GM21423 (cell line): ENCODE measurements at regions not wholly inside any gene's neighbourhood (a gene's known extent, or its start where the extent isn't known, plus 50 kb on each side); places are given as distances from the start of the nearest gene placed in this dataset.

Source experiments
- ATAC-seq: cut with Tn5 transposase; IDR thresholded peaks from one replicate; pipeline ENCODE4 v1.9.1; 2021; ENCODE audit warnings: mild to moderate bottlenecking, moderate library complexity; ENCODE audit not compliant: unreplicated experiment

DNA sequence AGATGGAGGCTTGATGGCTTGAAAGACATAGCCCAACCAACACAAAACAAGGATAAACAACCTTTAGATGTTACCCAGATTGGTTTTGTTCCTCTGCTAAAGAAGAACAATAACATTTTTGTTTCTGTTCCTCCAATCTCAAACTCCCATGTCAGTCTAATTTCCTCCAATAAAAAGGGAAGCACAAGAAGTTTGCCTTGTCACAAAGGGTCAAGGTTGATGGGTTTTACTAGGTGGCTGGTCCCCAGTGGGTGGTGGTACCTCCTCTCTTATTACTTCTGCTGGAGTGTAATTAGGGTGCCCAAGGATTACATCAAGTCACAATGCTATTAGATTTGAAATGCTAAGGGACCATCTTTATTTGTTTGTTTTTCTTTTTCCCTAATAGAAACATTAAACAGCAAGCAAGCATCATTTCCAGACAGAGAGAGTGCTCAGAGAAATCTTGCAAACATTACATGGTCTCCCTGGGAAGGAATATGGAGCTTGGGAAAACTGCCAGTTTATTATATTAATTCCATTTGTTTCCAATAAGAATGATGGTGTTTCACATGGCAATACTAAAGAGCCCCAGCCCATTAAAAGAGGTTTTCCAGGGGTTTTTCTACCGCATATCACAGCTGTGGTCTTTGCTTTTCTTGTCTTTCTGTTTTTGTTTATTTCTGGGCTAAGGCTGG is 78.3 kb upstream of the AOAH start:
- ATAC-seq: no peak

DNA sequence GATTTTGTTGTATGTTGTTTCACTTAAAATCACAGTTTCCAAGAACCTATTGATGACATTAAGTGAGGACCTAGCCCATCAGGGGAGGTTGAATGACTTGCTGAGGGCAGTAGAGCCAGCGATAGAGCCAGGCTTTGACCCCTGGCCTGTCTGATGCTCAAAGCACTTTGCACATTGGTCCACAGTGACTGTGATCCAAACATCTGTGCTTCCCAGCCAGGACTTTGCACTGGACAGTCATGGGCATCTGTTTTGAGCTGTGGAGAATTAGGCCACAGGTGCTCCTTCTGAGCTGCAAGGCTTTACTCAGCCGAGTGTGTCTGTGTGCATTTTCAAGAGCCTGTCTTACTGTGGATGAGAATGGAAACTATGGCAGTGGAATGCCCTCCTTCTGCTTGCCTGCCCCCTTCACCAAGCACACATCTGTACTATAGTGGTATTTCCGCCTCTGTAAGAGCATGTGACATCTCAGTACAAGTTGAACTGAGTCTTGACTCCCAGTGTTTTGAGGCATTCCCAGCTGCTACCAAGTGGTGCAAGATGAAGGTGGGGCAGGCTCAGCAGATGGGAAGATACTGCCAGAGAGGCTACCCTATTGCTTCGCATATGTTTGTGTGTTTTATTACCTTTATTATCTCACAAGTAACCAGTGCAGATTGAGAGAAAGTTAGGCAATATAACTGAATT is 72.7 kb upstream of the AOAH start:
- no peak for ATAC-seq

DNA sequence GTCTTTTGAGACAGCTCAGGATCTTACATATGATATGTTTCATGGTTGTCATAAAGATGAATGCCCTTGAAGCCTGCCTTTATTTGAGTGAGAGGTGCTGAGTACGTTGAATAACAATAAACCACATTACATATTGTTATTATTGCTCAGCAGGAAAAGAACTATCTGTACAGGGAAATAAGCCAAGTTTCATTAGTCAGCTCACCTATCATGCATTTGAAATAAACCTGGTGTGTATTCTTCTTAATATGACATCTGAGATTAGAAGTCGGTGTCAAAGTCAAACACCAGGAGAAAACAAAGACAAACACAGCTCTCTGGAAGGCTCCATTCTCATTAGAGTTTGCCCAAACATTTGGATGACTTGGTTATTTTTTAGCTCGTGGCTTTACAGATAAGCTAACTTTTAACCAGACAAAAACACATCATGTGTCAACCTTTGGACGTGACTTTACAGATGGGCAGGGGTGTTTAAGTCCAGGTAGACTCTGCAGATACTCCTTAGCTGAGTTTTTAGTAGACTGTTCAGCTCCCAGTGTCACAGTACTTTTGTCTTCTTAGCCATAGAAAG is 71.2 kb upstream of the AOAH start:
- ATAC-seq: no peak

DNA sequence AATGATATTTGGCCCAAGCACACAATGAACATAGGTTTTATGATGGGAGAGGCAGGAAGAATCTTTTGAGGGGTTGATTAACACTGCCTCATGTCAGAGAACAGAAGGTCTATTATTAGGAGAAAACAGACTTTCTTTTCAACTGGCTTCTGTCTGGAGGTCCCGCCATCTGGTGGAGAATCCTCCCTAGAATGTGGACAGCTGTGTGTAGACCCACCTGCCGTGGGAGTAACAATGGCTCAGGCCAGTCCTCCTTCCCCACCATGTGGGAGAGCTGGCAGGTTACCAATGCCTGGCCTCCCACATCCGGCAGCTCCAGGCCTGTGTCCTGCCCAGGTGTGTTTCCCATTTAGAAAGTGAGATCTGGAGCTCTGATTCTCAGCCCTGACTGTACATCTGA is 70.4 kb upstream of the AOAH start:
- no peak for ATAC-seq

DNA sequence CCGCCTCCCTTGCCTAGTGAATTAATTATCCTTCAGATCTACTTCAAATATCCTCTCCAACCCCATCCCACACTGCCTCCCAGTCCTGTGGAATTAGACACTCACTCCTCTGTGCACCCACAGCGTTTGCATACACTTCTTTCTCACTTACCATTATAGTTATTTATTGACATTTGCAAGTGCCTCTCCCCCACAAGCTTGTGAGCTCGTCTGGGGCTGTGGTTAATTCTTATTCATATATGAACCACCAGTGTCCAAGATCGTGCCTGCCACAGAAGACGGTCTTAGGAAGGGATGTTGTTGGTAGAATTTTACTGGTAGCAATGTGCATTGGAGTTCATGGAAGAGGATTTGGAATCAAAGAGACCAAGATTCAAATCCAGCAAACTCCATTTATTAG is 68.1 kb upstream of the AOAH start:
- peak; percentile 61 for ATAC-seq

DNA sequence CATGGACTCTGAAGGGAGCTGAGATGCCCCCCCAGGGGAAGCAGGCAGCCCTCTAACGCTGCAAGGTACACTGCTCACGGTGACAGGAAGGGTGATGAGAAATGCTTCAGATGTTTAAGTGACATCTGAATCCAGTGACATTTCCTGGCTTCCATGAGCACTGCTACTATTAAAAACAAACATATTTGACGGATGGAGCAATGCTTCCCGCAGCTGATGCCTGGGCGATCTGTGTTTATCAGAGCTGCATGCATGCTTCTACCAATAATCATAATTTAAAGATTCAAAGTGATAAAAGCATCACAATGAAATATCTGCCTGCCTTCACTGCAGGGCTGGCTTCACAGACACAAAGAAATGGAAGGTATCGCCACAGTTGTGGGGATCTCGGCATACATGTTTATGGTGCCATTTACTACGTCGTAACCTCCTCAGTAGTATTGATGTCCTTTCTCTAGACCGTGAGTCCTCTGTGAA is 66.1 kb upstream of the AOAH start:
- ATAC-seq: no peak

DNA sequence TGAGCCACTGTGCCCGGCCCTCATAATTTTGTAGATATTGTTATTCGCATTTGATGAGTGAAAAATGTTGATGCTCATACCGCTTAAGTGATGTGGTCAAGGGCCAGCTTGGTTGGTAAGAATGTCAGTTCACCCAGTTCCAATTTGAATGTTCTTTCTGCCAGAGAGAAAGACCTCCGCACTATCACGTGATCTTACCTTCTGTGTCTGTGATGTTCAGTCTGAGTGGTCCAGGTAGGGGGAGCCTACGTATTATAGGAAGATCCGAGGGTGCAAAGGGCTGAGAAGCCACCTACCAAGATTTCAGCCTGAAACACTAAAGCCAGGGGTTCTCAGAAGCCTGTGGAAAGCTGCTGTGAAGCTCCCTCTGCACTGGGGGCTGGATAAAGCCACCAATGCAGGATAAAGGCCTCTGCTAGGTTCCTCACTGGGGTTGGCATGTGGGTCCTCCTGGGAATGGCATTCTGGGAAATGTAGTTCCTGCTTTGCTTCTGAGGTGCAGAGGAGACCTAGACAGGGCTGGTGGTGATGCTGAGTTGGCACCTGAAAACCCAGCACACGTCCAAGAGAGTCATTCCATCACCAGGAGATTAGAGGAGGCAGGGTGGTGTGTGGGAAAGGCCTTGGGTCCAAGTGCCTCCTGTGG is 64.7 kb upstream of the AOAH start:
- no peak for ATAC-seq

DNA sequence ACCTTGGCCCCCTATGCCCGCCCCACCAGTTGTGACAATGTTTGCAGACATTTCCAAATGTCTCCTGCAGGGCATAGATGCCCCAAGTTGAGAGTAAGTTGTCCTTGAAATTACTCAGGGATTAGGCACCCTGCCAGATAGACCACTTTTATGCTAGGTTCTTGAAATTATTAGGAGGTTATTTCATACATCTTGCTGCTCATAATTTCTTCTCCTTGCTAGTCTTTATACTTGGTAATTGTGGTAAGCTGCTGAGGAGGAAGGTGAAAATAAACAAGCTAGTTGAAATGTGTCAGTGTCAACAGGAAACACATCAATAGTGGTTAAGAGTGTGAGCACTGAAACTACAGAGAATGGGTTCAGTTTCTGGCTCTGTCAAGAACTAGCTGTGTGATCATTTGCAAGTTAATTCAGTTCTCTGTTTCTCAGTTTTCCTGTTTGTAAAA is 63.7 kb upstream of the AOAH start:
- no peak for ATAC-seq

DNA sequence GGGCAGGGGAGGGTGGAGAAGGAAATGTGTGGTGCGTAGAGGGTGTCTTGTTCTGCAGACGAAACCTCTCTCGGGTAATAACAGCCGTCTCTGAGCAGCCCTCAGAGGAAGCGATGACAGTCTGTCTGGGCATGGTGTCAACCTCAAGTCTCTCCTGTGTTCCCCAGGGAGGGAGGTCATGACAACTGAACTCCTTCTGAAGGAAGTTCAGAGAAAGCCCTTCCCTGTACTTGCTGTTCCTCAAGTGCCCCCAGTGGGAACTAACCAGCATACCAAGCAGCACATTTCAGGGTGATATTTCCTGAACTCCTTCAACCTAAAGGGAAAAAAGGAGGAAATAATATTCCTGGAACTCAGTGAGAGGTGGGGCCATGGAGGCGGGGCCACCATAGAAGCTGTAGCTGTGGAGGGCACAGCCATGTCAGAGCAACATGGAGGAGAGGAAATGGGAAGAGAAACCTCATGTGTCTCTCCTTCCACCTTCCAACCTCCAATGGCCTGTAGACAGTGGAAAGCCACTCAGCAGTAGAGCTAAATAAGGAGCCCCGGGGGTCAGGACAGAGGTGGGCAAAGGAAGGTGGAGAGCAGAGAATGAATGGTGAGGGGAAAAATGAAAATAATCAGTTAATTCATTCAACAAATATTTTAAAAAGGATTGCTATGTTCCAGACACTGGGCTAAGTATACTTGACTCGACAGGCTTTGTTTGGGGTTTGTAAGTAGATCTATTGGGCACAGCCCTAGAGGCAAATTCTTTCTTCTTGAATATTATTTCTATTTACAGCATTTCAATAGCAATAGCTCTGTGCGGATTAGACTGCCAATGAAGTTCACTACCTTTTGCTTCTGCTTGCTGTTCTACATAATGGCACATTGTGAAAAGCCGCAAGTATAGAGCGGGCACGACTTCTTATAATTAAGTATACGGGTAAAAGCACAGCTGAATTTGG is 61.0 kb upstream of the AOAH start:
- ATAC-seq: peak; percentile 99

DNA sequence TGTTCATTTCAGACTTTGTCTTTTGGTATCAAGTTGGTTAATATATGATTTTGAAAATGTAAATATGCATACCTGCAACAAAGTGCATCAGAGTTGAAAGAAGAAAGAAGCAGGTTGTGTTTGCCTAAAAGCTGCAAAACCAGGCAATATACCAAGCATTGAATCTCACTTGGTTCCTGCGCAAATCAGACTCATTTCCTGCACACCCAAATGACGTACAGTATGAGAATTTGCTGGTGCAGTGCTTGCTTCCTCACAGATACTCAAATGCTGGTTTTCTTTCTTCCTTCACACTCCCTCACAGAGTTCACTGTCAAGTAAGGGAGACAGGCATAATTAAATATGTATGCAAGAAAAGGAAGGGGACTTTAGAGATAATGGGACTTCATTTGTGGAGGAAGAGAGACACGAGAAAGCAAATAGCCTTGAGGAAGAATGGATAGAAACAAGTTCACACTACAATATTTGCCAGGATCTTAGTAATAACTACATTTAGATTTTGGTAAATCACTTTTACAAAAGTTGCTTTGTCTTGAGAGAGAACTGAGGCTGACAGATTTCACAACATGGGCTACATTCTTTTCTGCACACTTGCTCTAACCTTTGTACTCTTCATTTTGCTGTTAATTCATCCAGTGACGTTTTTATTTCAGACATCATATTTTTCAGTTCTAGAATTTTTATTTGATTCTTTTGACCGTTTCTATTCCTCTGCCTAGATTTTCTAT is 56.9 kb upstream of the AOAH start:
- ATAC-seq: no peak

DNA sequence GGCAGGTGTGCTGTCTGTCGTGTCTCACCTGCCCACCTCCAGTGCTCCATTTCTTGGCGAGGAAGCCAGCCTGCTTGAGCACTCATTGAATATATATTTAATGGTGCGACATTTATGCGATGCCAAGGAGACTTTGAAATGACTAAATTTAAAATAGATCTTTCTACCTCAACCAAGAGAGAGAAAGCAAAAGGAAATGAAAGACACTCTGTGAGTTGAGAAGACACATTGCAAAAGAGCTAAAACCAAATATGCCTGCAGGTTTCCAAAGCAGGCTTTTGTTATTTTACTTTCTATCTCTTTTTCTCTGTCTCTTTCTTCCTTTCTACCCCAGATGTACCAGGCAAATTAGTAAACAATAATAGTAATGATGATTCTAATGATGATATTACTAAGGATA is 53.6 kb upstream of the AOAH start:
- no peak for ATAC-seq

DNA sequence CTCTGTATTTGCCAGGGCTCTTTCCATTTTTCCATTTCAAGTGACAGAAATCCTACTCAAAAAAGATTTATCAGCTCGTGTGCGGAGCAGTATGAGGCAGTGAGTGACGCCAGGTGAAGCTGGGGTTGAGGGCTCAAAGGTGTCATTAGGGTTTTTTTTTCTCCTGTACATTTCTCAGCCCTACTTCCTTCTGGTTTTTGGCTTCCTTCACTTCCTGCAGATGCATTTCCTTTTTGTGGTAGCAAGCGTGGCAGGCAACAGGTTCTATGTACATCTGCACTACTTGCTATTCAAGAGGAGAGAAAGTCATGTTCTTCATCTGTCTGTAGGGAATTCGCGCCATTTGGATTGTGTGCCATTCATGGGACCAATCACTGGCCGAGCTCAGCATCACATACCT is 52.8 kb upstream of the AOAH start:
- peak; percentile 48 for ATAC-seq

DNA sequence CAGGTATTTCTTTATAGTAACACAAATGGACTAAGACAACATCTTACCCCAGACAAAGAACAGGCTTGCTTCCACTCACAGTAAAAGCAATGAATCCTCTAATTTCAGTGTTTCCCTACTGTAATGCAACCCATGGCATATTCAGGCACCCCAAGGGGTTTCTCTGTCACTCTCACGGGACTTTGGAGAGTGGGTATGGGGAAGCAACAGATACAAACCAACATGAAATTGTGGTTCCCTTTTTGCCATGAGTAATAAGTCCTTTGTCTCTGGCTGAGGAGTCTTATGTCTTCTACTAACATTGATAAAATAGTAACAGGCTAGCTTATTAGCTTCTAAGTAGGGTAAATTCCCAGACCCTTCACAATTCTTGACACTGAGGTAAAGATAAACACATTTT is 51.4 kb upstream of the AOAH start:
- ATAC-seq: no peak

DNA sequence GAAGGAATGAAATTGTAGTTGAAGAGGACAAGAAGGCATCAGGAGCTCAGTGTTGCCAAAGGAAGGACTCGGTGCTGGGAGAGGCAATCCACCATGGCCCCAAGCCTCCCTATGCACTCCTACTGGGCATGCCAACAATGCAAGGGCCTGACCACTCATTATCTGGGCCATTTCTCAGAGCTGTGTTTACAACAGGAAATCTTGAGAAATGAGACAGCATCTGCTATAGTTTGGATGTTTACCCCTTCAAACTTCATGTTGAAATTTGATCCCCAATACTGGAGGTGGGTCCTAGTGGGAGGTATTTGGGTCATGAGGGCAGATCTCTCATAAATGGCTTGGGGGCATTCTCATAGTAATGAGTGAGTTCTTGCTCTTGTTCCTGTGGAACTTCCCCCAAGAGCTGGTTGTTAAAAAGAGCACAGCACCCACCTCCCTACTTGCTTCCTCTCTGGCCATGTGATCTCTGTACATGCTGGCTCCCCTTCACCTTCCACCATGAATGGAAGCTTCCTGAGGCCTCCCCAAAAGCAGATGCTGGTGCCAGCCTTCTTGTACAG is 50.8 kb upstream of the AOAH start:
- no peak for ATAC-seq
